CD14-positive monocyte (primary cell): ENCODE measurements at regions not wholly inside any gene's neighbourhood (a gene's known extent, or its start where the extent isn't known, plus 50 kb on each side); places are given as distances from the start of the nearest gene placed in this dataset.

ENCODE experiments used
- DNase-seq, 3 donors: peaks; one replicate each; pipeline ENCODE4 v3.0.0-alpha.2; 2011 to 2022
- H2AFZ ChIP-seq: 2 replicates; pipeline ENCODE4 v1.6.0; 2012; ENCODE audit warnings: mild to moderate bottlenecking, low read depth, low read length, inconsistent platforms; ENCODE audit not compliant: insufficient read depth, poor library complexity, severe bottlenecking
- H3K27ac ChIP-seq, 2 donors: 1 replicate in 1 of 2; 2 replicates in 1 of 2; pipeline ENCODE4 v1.5.1; 2012 to 2013; ENCODE audit warnings: low read length in 2 of 2, control low read depth in 1 of 2, inconsistent platforms in 1 of 2, low read depth in 1 of 2, mild to moderate bottlenecking in 1 of 2
- H3K27me3 ChIP-seq, 2 donors: one replicate each; pipeline versions ENCODE4 v1.6.0 to v1.6.1; 2011 to 2013; ENCODE audit warnings: low read length in 2 of 2; ENCODE audit not compliant: control insufficient read depth in 2 of 2, insufficient read depth in 2 of 2
- H3K36me3 ChIP-seq, 2 donors: replicated peaks in 1 of 2; 1 replicate in 1 of 2; 2 replicates in 1 of 2; pipeline versions ENCODE4 v1.5.1 to v1.6.1; 2012 to 2013; ENCODE audit warnings: low read length in 2 of 2, control low read depth in 1 of 2, inconsistent platforms in 1 of 2, mild to moderate bottlenecking in 1 of 2; ENCODE audit not compliant: insufficient read depth in 2 of 2, control insufficient read depth in 1 of 2
- H3K4me1 ChIP-seq, 2 donors: 1 replicate in 1 of 2; 2 replicates in 1 of 2; pipeline versions ENCODE4 v1.5.1 to v1.6.1; 2012 to 2013; ENCODE audit warnings: low read length in 2 of 2, control low read depth in 1 of 2, inconsistent platforms in 1 of 2, mild to moderate bottlenecking in 1 of 2, moderate library complexity in 1 of 2; ENCODE audit not compliant: insufficient read depth in 2 of 2, control insufficient read depth in 1 of 2
- H3K4me2 ChIP-seq: replicated peaks from 2 replicates; pipeline ENCODE3; 2012; ENCODE audit warnings: low read length, moderate library complexity, mild to moderate bottlenecking; ENCODE audit not compliant: poor library complexity, severe bottlenecking; ENCODE audit errors: extremely low read depth
- H3K4me3 ChIP-seq, 3 experiments: fragments of 200-600 bp in 1 of 3; sonication (generic) in 1 of 3; replicated peaks in 1 of 3; 1 replicate in 2 of 3; 2 replicates in 1 of 3; pipeline ENCODE4 v1.5.1; 2011 to 2013; ENCODE audit warnings: low read length in 3 of 3, mild to moderate bottlenecking in 3 of 3, control low read depth in 2 of 3, low read depth in 2 of 3, inconsistent platforms in 1 of 3, moderate library complexity in 1 of 3
- H3K79me2 ChIP-seq: 2 replicates; pipeline ENCODE4 v1.6.0; 2012; ENCODE audit warnings: mild to moderate bottlenecking, control low read depth, inconsistent platforms, low read length, moderate library complexity; ENCODE audit not compliant: insufficient read depth
- H3K9ac ChIP-seq: 2 replicates; pipeline ENCODE4 v1.6.0; 2017; ENCODE audit warnings: low read length, mild to moderate bottlenecking; ENCODE audit not compliant: insufficient read depth, poor library complexity, severe bottlenecking
- H3K9me3 ChIP-seq, 2 donors: replicated peaks in 1 of 2; 1 replicate in 1 of 2; 2 replicates in 1 of 2; pipeline versions ENCODE4 v1.5.1 to v1.6.1; 2012 to 2013; ENCODE audit warnings: low read length in 2 of 2, control low read depth in 1 of 2; ENCODE audit not compliant: control insufficient read depth in 1 of 2, insufficient read depth in 1 of 2
- H4K20me1 ChIP-seq: 2 replicates; pipeline ENCODE4 v1.6.0; 2012; ENCODE audit warnings: mild to moderate bottlenecking, low read length, control low read depth, moderate library complexity; ENCODE audit not compliant: insufficient read depth
- H3K27ac Mint-ChIP-seq, 7 donors: one replicate each; pipeline ENCODE4 v1.8.0; 2020; ENCODE audit warnings: mild to moderate bottlenecking in 7 of 7, mixed read lengths in 7 of 7, moderate library complexity in 6 of 7, inconsistent platforms in 2 of 7
- H3K27me3 Mint-ChIP-seq, 3 donors: one replicate each; pipeline ENCODE4 v1.8.0; 2021 to 2022; ENCODE audit warnings: low read depth in 3 of 3, mild to moderate bottlenecking in 3 of 3, mixed read lengths in 3 of 3, moderate library complexity in 3 of 3, inconsistent platforms in 1 of 3
- H3K36me3 Mint-ChIP-seq, 2 donors: one replicate each; pipeline ENCODE4 v1.8.0; 2020; ENCODE audit warnings: mixed read lengths in 2 of 2, inconsistent platforms in 1 of 2, mild to moderate bottlenecking in 1 of 2
- H3K4me1 Mint-ChIP-seq: one replicate; pipeline ENCODE4 v1.8.0; 2020; ENCODE audit warnings: mild to moderate bottlenecking, mixed read lengths
- H3K4me3 Mint-ChIP-seq, 2 donors: one replicate each; pipeline ENCODE4 v1.8.0; 2020; ENCODE audit warnings: mild to moderate bottlenecking in 2 of 2, mixed read lengths in 2 of 2, moderate library complexity in 1 of 2
- H3K9me3 Mint-ChIP-seq, 7 donors: one replicate each; pipeline ENCODE4 v1.8.0; 2020 to 2022; ENCODE audit warnings: mixed read lengths in 7 of 7, mild to moderate bottlenecking in 6 of 7, moderate library complexity in 6 of 7, inconsistent platforms in 2 of 7
- WGBS: methylation state at CpG from one replicate; pipeline ENCODE4 v1.1.5; 2013; ENCODE audit warnings: missing lambda C conversion rate; ENCODE audit not compliant: insufficient coverage; 5-methylcytosine and 5-hydroxymethylcytosine counted together
- intact Hi-C, 2 donors: fragments of 100-400 bp; cut with micrococcal nuclease; formaldehyde crosslinking; loops; one replicate each; pipeline versions ENCODE4 v1.15.0 to v1.15.1; 2023
- TF ChIP-seq, protein P1 (sequence below): fragments of 200-600 bp; IDR thresholded peaks from one replicate; pipeline ENCODE4 v1.8.0; 2022; ENCODE audit warnings: antibody characterized with exemption, mild to moderate bottlenecking

DNA sequence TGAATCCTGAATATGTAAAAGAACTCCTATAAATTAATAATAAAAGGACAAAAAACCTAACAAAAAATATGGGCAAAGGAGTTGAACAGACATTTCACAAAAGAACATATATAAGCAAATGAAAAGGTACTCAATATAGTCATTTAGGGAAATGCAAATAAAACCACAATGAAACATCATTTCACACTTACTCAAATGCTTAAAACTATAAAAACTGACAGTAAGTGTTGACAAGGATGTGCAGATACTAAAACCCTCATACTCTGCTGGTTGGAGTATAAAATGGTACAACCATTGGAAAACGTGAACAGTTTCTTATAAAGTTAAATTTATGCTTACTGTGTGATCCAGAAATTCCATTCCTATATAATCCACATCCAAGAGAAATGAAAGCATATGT is 247.1 kb downstream of the GXYLT1 start:
- intact Hi-C loops, result no loop called here
- H3K4me3 Mint-ChIP-seq, result no peak overlapping the region
- TF ChIP-seq, protein P1, sequence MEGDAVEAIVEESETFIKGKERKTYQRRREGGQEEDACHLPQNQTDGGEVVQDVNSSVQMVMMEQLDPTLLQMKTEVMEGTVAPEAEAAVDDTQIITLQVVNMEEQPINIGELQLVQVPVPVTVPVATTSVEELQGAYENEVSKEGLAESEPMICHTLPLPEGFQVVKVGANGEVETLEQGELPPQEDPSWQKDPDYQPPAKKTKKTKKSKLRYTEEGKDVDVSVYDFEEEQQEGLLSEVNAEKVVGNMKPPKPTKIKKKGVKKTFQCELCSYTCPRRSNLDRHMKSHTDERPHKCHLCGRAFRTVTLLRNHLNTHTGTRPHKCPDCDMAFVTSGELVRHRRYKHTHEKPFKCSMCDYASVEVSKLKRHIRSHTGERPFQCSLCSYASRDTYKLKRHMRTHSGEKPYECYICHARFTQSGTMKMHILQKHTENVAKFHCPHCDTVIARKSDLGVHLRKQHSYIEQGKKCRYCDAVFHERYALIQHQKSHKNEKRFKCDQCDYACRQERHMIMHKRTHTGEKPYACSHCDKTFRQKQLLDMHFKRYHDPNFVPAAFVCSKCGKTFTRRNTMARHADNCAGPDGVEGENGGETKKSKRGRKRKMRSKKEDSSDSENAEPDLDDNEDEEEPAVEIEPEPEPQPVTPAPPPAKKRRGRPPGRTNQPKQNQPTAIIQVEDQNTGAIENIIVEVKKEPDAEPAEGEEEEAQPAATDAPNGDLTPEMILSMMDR, result no peak
- no peaks in the 10 kb centered on the region for H3K27me3 Mint-ChIP-seq
- H3K79me2 ChIP-seq, result no peaks in the 10 kb centered on the region
- H3K27me3 ChIP-seq, result no peaks in the 10 kb centered on the region
- no peaks in the 10 kb centered on the region for H3K9me3 ChIP-seq
- no peaks in the 10 kb centered on the region for H3K36me3 Mint-ChIP-seq
- H3K4me2 ChIP-seq, result no peak overlapping the region
- H3K4me1 Mint-ChIP-seq, result no peaks in the 10 kb centered on the region
- no peaks in the 10 kb centered on the region for H3K36me3 ChIP-seq
- DNase-seq, result no peak
- H3K9ac ChIP-seq, result no peak overlapping the region
- H4K20me1 ChIP-seq, result no peaks in the 10 kb centered on the region
- H2AFZ ChIP-seq, result no peak overlapping the region
- H3K27ac ChIP-seq, result no peak overlapping the region
- H3K4me3 ChIP-seq, result no peak overlapping the region
- peaks cover 0 to 5% (median 3%) of the 10 kb centered on the region in 7 donors for H3K9me3 Mint-ChIP-seq
- H3K4me1 ChIP-seq, result no peaks in the 10 kb centered on the region
- no CpG with 5 or more reads among the region's 1 CpG for WGBS
- H3K27ac Mint-ChIP-seq, result no peak overlapping the region

DNA sequence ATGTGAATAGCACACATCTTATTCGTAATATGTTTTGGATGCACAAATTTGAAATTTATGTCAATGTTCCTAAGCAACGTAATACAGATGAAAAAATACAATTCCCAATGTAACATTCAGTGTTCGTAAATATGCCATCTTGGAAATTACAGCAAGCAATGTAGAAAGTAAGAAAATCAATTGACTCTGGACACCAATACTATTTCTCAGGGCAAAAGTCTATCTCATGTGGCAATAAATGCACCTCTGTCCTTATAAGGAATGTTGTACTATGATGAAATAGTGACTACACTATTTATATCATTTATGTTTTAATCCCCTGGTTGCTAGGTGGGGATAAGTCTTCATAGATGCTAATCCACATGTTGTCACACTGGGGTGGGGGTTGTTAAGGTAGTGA is 251.2 kb downstream of the GXYLT1 start:
- Mint-ChIP-seq H3K36me3 (no peaks in the 10 kb centered on the region), H3K4me3 (no peak overlapping the region), H3K4me1 (no peaks in the 10 kb centered on the region), H3K27me3 (no peaks in the 10 kb centered on the region), H3K9me3 (peaks cover 0 to 5% (median 2%) of the 10 kb centered on the region in 7 donors), H3K27ac (no peak overlapping the region)
- Histone ChIP-seq H3K4me3 (no peak overlapping the region), H3K27me3 (no peaks in the 10 kb centered on the region), H3K27ac (no peak overlapping the region), H3K4me1 (no peaks in the 10 kb centered on the region), H2AFZ (no peak overlapping the region), H3K36me3 (no peaks in the 10 kb centered on the region), H3K4me2 (no peak overlapping the region), H4K20me1 (no peaks in the 10 kb centered on the region), H3K79me2 (no peaks in the 10 kb centered on the region), H3K9ac (no peak overlapping the region), H3K9me3 (no peaks in the 10 kb centered on the region)
- no CpG with 5 or more reads among the region's 3 CpGs for WGBS
- intact Hi-C loops, result no loop called here
- DNase-seq, result no peak
- TF ChIP-seq, protein P1, result no peak
